GF-D8 (cell line): ENCODE measurements at regions not wholly inside any gene's neighbourhood (a gene's known extent, or its start where the extent isn't known, plus 50 kb on each side); places are given as distances from the start of the nearest gene placed in this dataset.
"Not testable (repeated sequence)": the region's sequence is repeated elsewhere in the genome, so short reads cannot be mapped to it uniquely, and the experiment has no call there.

Experiments used
- DNase-seq: peaks from one replicate; lab custom pipeline; 2025; lab: John Stamatoyannopoulos, UW

DNA sequence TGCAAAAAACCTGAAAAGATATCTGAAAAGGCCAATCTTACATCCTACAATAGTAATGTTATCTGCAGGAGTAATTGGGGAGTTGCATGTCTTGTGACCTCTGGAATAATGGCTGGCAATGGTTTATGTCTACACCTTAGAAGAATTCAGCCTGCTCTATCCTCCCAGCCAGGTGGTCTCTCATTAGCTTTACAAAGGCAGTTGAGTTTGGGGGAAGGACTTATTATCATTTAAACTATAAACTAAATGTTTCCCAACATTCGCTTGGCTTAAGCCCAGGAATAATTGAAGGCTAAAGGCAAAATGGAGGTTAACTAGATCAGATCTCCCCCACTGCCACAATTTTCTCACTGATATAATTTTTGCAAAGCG lies 158.4 kb upstream of the SFSWAP start:
- no peak for DNase-seq

DNA sequence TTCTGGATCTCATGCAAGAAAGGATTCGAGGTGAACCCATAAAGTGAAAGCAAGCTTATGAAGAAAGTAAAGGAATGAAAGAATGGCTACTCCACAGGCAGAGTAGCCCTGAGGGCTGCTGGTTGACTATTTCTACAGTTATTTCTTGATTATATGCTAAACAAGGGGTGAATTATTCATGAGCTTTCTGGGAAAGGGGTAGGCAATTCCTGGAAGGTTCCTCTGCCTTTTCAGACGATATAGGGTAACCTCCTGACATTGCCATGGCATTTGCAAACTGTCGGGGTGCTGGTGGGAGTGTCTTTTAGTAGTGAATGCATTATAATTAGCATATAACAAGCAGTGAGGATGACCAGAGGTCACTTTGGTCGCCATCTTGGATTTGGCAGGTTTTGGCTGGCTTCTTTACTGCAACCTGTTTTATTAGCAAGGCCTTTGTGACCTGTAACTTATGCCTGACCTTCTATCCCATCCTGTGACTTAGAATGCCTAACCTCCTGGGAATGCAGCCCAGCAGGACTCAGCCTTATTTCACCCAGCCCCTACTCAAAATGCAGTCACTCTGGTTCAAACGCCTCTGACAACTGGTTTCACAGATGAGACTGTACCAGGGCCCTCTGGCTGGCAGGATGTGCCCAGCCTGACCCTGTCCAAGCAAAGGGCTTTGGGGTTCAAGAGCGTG lies 157.7 kb upstream of the SFSWAP start:
- no peak for DNase-seq

DNA sequence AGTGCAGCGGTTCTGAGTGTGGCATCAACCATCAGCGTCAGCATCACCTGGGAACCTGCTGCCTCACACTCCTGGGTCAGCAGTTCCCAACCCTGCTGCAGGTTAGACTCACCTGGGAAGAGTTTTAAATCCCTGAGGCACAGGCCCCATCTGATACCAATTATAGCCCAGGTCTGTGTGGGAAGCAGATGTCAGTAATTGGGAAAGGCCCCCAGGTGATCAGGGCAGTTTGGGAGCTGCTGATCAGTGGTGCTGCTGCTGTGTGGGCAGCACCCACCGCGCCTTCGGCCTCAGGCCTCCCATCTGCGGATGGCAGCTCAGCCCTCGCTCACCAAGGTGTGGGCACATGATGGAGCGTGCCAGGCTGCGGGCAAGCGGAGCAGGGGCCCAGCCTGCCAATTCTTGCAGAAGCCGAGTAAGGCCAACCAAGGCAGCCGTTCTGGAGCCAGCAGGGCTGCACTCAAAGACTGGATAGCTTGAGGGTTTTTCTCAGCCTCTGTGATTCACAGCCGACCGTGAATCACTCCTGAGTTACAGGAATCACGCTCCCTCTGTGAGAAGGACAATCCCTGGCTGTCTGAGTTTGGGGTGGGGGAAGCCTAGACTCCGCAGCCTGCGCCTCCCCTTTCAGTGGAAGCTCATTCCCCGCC lies 155.6 kb upstream of the SFSWAP start:
- DNase-seq = no peak

GRCh38 chr12:131555866-131556265 lies 155.0 kb upstream of the SFSWAP start:
- no peak for DNase-seq

GRCh38 chr12:131557078-131557709 lies 153.7 kb upstream of the SFSWAP start:
- no peak for DNase-seq

- no peak for DNase-seq
Observed at GRCh38 chr12:131559517-131560516, 151.1 kb upstream of the SFSWAP start.

GRCh38 chr12:131561051-131561450 lies 149.8 kb upstream of the SFSWAP start:
- no peak for DNase-seq

GRCh38 chr12:131561891-131562684 lies 148.8 kb upstream of the SFSWAP start:
- no peak for DNase-seq

DNA sequence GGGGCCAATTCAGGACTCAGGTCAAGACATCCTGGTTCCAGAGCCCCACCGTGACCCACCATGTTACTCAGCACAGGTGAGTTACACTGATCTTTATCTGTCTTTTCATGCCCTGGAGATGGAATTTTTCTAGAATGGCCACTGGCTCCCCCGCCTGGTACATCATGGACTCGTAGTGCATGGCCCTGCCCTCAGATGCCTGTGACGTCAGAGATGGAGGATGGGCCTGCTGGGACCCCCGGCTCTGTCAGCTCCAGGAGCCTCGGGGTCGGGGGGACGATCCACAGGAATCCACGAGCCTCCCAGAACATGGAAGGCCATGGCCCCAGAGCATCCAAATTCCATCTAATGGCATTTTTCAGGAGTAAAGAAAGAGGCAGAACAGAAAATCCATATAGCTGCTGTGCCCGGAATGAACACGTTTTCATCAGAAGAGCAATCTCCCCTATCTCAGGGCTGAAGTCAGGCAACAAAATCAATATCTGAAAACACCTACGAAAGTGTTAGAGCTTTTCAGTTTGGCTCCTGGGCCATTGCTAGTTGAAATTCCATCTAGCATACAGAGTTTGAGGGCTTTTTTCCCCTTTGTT lies 146.7 kb upstream of the SFSWAP start:
- not testable (repeated sequence) for DNase-seq

GRCh38 chr12:131564845-131565244 lies 146.0 kb upstream of the SFSWAP start:
- no peak for DNase-seq

DNA sequence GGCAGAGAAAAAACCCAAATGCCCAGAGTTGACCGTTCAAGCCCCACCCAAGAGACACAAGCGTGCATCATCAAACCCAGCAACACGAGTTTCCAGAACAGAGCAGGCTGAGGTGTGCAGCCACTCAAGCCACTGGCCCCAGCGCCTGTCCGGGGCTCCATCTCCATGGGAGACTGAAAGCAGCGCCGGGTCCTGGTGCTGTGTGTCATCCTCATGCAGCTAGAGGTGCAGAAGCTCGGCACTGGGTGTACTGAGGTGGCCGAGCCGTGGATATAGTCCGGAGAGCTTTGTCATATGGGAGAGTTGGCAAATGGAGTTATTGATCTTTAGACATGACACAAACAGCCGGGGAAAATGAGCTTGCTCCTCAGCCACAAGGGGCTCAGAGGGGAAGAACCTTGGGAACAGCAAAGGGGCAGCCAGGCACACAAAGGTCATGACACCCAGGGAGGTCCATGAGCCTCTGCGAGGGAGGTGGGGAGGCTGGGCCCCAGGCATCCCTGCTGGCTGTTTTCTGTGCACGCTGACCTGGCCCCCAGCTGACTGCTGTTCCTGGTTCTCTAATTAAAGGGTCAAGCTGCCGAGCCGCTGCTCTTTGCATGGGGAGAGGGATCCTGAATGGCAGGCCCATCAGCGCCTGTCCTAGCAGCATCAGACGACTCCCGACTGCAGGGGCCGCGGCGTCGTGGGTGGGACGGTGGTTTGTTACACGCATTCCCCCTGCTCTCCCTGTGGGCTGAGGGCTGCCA lies 145.4 kb upstream of the SFSWAP start:
- no peak for DNase-seq

DNA sequence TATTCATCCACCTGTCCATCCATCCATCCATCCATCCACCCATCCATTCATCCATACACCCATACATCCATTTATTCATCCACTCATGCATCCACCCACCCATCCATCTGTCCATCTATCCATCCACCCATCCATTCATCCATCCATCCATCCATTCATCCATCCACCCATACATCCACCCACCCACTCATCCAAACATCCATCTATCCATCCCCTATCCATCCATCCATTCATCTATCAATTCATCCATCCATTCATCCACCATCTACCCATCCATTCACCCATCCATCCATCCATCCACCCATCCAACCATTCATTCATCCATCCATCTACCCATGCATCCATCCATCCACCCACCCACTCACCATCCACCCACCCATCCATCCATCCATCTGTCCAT lies 142.6 kb upstream of the SFSWAP start:
- DNase-seq = no peak

GRCh38 chr12:131570596-131570995 lies 140.3 kb upstream of the SFSWAP start:
- no peak for DNase-seq

DNA sequence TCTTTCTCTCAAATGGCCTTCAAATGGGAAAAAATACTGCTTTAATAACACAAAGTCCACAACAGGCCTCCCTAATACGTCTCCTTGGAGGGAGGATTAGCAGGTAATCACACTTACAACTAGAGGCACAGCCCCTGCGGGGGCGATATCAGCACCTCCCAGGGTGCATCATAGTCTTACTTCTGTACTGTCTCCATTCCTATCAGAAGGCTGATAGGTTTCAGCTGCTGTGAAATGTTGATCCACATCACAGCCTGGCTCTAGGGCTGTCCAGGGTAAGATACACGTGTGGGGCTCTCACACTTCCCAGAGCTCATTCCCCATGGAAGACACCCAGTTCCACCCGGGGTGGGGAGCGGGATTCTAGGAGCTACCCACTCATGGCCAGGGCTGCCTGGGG lies 139.1 kb upstream of the SFSWAP start:
- DNase-seq = no peak

DNA sequence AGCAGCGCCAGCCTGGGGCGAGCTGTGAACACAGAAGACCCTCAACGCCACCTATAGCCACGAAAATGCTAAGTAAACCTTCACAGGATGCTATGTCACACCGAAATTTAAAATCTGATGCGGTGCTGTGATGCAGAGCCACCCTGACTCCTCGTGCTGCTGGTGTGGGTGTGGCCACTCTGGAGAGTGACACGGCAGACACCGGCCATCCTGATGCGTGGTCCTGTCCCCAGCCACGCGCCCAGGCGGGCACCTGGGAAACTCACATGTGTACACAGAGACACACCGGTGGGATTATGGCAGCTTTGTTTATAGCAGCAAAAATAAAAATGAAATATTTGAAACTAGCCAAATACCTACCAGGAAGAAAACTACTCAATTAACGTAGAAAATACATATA lies 138.3 kb upstream of the SFSWAP start:
- DNase-seq = no peak

DNA sequence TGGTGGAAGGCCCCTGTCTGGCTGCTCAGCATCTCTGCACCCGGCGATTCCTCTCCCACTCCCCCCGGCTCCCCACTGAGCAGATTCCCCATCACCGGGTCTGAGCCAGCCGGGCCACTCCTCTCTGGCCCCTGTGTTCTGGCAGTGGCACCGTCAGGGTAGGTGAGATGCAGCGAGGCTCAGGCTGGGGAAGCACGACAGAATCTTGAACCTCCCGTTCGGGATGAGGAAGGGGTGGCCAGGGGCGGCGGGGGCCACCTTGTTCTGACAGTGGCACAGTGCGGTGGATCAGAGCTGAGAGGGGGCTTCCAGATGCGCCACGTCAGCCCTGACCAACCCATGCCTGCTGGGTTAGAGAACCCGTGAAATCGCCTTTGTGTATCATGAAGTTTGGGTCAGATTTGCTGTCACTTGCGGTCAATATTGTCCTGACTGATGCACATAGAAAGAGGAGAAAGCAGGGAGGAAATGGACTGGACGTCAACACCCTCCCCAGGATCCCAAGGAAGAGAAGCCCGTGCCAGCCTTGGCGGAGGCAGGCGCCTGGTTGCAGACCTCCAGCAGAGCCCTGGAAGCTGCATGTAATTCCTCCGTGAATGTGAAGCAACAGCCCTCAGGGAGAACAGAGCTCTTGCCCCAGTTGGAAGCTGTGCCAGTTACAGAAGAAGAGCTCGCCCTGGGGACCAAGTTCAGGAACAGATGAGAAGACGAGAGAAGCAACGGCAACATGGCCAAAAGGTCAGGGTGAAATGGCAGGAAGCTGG lies 137.1 kb upstream of the SFSWAP start:
- no peak for DNase-seq

- no peak for DNase-seq
Observed at GRCh38 chr12:131574395-131574771, 136.5 kb upstream of the SFSWAP start.

DNA sequence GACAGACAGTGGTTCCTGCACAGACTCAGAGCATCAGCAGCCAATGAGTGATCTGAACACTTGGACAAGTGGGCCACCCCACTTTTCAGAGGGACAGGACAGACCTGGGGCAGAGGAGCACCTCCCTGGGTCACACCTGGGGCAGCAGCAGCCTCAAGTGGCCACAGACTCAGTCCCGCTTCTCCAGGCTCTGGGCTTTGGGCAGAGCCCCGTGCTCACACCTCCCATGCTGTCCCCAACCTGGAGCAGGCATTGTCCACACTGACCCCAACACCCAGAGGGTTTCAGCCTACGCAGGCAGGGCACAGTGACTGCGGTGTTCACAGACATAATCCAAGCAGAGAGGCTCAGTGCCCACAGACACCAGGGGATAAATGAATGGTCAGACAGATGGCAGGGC lies 135.5 kb upstream of the SFSWAP start:
- DNase-seq = no peak

DNA sequence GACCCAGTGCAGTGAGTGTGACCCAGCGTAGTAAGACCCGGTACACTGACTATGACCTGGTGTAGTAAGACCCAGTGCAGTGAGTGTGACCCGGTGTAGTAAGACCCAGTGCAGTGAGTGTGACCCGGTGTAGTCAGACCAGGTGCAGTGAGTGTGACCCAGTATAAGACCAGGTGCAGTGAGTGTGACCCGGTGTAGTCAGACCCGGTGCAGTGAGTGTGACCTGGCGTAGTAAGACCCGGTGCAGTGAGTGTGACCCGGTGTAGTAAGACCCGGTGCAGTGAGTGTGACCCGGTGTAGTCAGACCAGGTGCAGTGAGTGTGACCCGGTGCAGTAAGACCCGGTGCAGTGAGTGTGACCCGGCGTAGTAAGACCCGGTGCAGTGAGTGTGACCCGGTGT lies 134.2 kb upstream of the SFSWAP start:
- DNase-seq = not testable (repeated sequence)

DNA sequence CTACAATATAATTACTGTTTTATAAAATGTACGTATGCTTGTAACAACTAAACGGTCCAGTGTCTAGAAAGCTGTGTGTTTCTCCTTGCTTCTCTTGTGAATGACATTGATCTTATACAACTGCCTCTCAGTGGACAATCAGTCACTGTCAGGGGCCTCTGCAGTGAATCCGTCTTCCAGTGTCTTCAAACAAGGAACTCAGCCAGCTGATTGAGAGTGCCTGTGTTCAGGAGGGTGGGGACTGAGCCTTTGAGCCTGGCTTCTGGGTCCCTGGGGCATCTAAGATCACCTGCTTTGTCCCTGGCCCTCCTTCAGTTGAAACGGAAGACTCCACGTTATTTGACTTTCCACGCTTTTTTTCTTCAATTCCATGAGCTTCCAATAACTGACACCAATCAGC lies 133.1 kb upstream of the SFSWAP start:
- DNase-seq = no peak
